GM12891 (cell line): ENCODE measurements at regions not wholly inside any gene's neighbourhood (a gene's known extent, or its start where the extent isn't known, plus 50 kb on each side); places are given as distances from the start of the nearest gene placed in this dataset.

ENCODE experiments used
- DNase-seq: peaks from one replicate; pipeline ENCODE4 v3.0.0; 2011; ENCODE audit warnings: low spot score; ENCODE audit not compliant: insufficient read length
- FAIRE-seq: peaks from 2 replicates; lab custom pipeline; 2011; peaks lifted over from hg19 to GRCh38; lab: Jason Lieb, UNC
- PAX5 ChIP-seq: IDR thresholded peaks from 2 replicates; pipeline ENCODE4 v1.6.1; 2011; ENCODE audit warnings: low read length, moderate library complexity, mild to moderate bottlenecking; ENCODE audit not compliant: insufficient read depth, severe bottlenecking
- POLR2A ChIP-seq: IDR thresholded peaks from 2 replicates; pipeline ENCODE4 v1.6.1; 2011; ENCODE audit warnings: low read depth, low read length, control low read depth
- POLR2AphosphoS5 ChIP-seq: IDR thresholded peaks from 2 replicates; pipeline ENCODE4 v1.6.1; 2011; ENCODE audit warnings: low read depth, low read length, control low read depth
- POU2F2 ChIP-seq: IDR thresholded peaks from 2 replicates; pipeline ENCODE4 v1.6.1; 2011; ENCODE audit warnings: low read depth, mild to moderate bottlenecking, control low read depth, low read length, moderate library complexity
- SPI1 ChIP-seq: IDR thresholded peaks from 2 replicates; pipeline ENCODE4 v1.6.1; 2011; ENCODE audit warnings: low read depth, low read length, control low read depth
- TAF1 ChIP-seq: IDR thresholded peaks from 2 replicates; pipeline ENCODE4 v1.6.1; 2011; ENCODE audit warnings: low read depth, low read length, control low read depth

- no peak for TF ChIP-seq POLR2A
- DNase-seq: no peak
- peak; percentile 47 for FAIRE-seq
Observed at GRCh38 chr11:32039149-32039548, 51.7 kb upstream of the RCN1 start.

DNA sequence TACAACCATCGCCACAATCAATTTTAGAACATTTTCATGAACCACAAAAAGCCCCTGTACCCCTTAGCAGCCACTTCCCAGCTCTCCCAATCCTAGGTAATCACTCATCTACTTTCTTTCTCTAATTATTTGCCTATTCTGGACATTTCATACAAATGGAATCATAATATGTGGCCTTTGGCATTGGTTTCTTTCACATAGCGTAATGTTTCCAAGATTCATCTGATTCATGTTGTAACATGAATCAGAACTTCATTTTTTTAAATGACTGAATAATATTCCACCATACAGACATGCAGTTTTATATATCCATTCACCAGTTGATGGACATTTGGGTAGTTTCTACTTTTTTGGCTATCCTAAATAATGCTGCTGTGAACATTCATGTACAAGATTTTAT is 56.2 kb upstream of the RCN1 start:
- FAIRE-seq: no peak
- DNase-seq: no peak
- TF ChIP-seq PAX5 (no peak), POU2F2 (no peak), POLR2A (no peak)

DNA sequence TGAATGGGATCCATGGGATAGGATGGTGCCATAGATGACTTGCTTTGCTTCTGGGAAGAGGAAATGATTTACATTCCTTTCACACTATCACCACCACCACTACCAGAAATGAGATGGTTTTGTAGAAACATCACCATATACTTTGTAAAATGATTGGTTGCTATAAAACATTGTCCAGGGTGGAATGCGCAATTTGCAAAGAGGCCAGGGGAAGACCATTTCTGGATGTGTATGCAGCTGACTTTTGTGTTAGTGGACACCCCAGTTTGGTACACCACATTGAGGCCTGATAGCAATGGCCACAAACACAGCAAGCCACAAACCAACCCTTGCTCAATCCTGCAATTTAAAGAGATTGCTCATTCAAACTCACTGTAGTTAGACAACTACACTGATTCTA is 56.7 kb upstream of the RCN1 start:
- no peak for DNase-seq
- no peak for TF ChIP-seq POLR2A
- no peak for TF ChIP-seq TAF1
- no peak for TF ChIP-seq POLR2AphosphoS5
- TF ChIP-seq POU2F2: no peak
- no peak for TF ChIP-seq SPI1
- no peak for TF ChIP-seq PAX5
- no peak for FAIRE-seq

DNA sequence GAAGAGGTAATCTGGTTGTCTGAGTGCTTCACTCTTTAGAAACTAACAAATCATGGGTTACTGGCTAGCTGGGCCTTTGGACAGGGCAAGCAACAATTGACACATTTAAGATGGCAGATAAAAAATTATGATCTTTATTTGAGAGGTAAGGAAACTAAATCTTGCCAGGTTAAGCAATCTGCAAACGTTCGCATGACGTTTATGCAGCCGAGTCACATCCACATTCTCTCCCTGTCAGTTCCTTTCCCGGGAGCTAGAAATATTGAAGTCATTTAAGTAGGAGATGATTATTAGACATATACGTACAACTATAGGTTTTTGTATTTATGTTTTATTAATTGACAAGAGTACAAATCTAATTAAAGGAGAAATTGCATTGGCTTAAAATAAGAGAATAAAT is 57.4 kb upstream of the RCN1 start:
- FAIRE-seq (no peak), DNase-seq (no peak)
- TF ChIP-seq POLR2AphosphoS5 (no peak), POLR2A (no peak), SPI1 (no peak), TAF1 (no peak), POU2F2 (no peak), PAX5 (no peak)

DNA sequence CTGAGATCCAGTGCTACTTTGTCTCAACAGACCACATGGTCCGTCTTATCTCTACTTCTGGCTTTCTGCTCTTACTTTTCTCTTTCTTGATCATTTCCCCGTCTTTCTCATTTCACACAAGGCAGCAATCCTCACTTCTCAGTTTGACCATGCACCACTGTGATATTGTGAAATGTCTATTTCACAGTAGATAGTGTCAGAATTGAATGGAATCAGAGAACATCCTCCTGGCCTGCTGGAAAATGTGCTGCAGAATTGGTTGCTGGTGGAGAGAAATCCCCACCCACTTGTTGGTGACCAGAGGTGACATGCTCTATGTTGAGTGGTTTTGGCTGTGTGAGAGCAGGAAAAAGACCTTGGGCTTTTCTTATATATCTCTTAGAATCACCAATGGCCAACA is 57.8 kb upstream of the RCN1 start:
- no peak for DNase-seq
- no peak for FAIRE-seq
- 0 out of 2 replicates have a peak, but pooled peaks have one; percentile 2 for TF ChIP-seq SPI1
- TF ChIP-seq POLR2A: no peak
- no peak for TF ChIP-seq POU2F2

GRCh38 chr11:32032478-32032877 is 58.4 kb upstream of the RCN1 start:
- FAIRE-seq (peak; percentile 28), DNase-seq (no peak)

GRCh38 chr11:32032052-32032451 is 58.8 kb upstream of the RCN1 start:
- FAIRE-seq (no peak), DNase-seq (no peak)
- no peak for TF ChIP-seq POU2F2
- TF ChIP-seq SPI1: no peak
- no peak for TF ChIP-seq TAF1
- TF ChIP-seq POLR2AphosphoS5: no peak
- TF ChIP-seq PAX5: no peak
- TF ChIP-seq POLR2A: no peak

More at GRCh38 chr11:32032478-32032877, 58.4 kb upstream of the RCN1 start:
- peak; percentile 62 for TF ChIP-seq SPI1
- TF ChIP-seq POLR2AphosphoS5: no peak
- no peak for TF ChIP-seq POLR2A

DNA sequence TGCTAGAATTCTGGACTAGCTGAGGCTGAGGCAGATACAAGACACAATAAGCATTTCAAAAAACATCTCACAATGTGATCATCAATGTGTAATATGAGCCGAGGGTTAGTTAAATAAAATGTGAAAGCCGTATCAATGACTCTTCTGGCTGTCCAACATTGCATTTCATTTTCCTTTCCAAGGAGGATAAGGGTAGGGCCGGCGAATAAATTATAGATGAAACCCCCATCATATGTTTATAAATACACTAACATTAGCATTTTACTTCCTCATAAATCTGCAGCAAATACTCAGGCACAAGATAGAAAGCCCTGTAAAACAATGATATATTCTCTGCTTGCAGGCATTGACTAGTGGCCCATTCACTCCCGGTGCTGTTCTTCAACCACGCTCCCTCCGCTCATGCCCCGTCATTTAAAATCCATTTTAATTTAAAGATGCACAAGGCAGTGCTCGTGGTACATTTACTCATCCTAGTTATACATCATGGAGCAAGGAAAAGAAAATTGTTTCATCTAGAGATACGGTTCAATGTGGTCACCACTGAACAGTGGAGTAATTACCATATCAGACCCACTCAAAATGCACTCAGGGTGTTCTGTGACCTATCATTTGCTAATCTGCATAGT is 59.9 kb upstream of the RCN1 start:
- no peak for FAIRE-seq
- DNase-seq: no peak
- TF ChIP-seq TAF1 (no peak), SPI1 (no peak), PAX5 (no peak), POLR2A (no peak), POU2F2 (no peak), POLR2AphosphoS5 (no peak)

DNA sequence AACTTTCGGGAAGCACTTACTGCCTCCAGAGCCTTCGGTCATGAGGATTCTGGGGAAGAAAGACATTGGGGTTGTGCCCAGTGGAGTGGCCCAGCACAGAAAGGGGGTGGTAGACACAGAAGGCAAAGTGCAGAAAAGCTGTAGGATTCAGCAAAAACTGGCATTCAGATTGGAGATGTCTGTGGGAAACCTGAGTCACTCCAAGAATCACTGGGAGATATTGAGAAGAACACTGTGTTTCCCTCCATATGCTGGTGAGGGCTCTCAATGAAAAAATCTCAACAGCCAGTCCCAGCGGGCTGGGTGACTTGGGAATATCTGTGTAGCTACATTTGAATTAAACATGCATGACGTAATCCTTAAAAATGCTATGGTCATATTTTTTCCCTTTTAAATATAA is 61.2 kb upstream of the RCN1 start:
- TF ChIP-seq POLR2AphosphoS5: no peak
- no peak for TF ChIP-seq TAF1
- no peak for TF ChIP-seq SPI1
- no peak for TF ChIP-seq POU2F2
- no peak for TF ChIP-seq PAX5
- TF ChIP-seq POLR2A: no peak
- FAIRE-seq (no peak), DNase-seq (no peak)

DNA sequence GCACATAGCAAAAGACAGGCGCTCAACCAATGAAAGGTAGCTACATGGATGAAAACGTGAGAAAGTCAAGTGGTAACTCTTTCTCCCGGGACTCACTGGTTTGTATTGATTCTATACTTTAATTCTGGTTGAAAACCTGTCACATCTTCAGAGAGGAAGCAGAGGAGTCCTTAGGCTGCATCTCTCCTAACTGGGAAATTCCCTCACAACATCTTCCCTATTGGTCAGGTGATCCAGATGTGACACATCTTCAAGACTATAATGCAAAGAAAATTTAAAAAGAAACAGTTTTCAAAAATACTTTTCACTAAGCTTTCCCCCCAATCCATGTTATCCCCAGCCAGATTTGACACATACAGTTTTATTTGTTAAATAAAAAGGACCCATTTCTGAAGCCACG is 62.7 kb upstream of the RCN1 start:
- FAIRE-seq (no peak), DNase-seq (no peak)

More for the DNA sequence above, 62.7 kb upstream of the RCN1 start:
- TF ChIP-seq POLR2A: no peak
- no peak for TF ChIP-seq POLR2AphosphoS5
- TF ChIP-seq POU2F2: no peak
- TF ChIP-seq TAF1: no peak
- no peak for TF ChIP-seq PAX5
- no peak for TF ChIP-seq SPI1
